Retina (tissue), 1 donor: ENCODE measurements at regions not wholly inside any gene's neighbourhood (a gene's known extent, or its start where the extent isn't known, plus 50 kb on each side); places are given as distances from the start of the nearest gene placed in this dataset.
A peak's percentile ranks its signal among the peaks of the same experiment; 100 is the strongest.
"Not testable (repeated sequence)": the region's sequence is repeated elsewhere in the genome, so short reads cannot be mapped to it uniquely, and the experiment has no call there.

Source experiments
- DNase-seq: peaks from one replicate; pipeline ENCODE4 v3.0.0-alpha.2; 2016

GRCh38 chr1:116819081-116819480, 64.9 kb downstream of the CD2 start:
- no peak for DNase-seq

- DNase-seq = no peak
Observed at GRCh38 chr1:116820369-116820768, 66.1 kb downstream of the CD2 start.

- no peak for DNase-seq
Observed at GRCh38 chr1:116821763-116822162, 67.5 kb downstream of the CD2 start.

GRCh38 chr1:116824631-116825206, 70.5 kb downstream of the CD2 start:
- DNase-seq = peak; percentile 30

GRCh38 chr1:116825207-116825719, 71.0 kb downstream of the CD2 start:
- peak; percentile 44 for DNase-seq

- no peak for DNase-seq
Observed at GRCh38 chr1:116825720-116826438, 71.6 kb downstream of the CD2 start.

- no peak for DNase-seq
Observed at GRCh38 chr1:116826818-116827606, 72.8 kb downstream of the CD2 start.

GRCh38 chr1:116827607-116828105, 73.4 kb downstream of the CD2 start:
- no peak for DNase-seq

- DNase-seq = no peak
Observed at GRCh38 chr1:116832308-116832931, 77.3 kb upstream of the PTGFRN start.

GRCh38 chr1:116832932-116833578, 76.7 kb upstream of the PTGFRN start:
- no peak for DNase-seq

- DNase-seq = peak; percentile 42
Observed at GRCh38 chr1:116833718-116834117, 76.0 kb upstream of the PTGFRN start.

GRCh38 chr1:116834595-116834994, 75.1 kb upstream of the PTGFRN start:
- peak; percentile 5 for DNase-seq

- no peak for DNase-seq
Observed at GRCh38 chr1:116835161-116835560, 74.6 kb upstream of the PTGFRN start.

GRCh38 chr1:116836099-116836498, 73.6 kb upstream of the PTGFRN start:
- DNase-seq = no peak

- DNase-seq = no peak
Observed at GRCh38 chr1:116841569-116842344, 68.0 kb upstream of the PTGFRN start.

- DNase-seq = no peak
Observed at GRCh38 chr1:116842654-116843053, 67.1 kb upstream of the PTGFRN start.

- no peak for DNase-seq
Observed at GRCh38 chr1:116844775-116845174, 64.9 kb upstream of the PTGFRN start.

GRCh38 chr1:116847190-116847589, 62.5 kb upstream of the PTGFRN start:
- DNase-seq = no peak

- no peak for DNase-seq
Observed at GRCh38 chr1:116847688-116848531, 61.8 kb upstream of the PTGFRN start.

- no peak for DNase-seq
Observed at GRCh38 chr1:116850436-116850835, 59.3 kb upstream of the PTGFRN start.

GRCh38 chr1:116851189-116851588, 58.5 kb upstream of the PTGFRN start:
- DNase-seq = not testable (repeated sequence)
